NCI-H510A (cell line): ENCODE measurements at regions not wholly inside any gene's neighbourhood (a gene's known extent, or its start where the extent isn't known, plus 50 kb on each side); places are given as distances from the start of the nearest gene placed in this dataset.
A peak's percentile ranks its signal among the peaks of the same experiment; 100 is the strongest.
"Not testable (repeated sequence)": the region's sequence is repeated elsewhere in the genome, so short reads cannot be mapped to it uniquely, and the experiment has no call there.

ENCODE experiments used
- DNase-seq: peaks from one replicate; lab custom pipeline; 2025; lab: John Stamatoyannopoulos, UW

- no peak for DNase-seq
Observed at GRCh38 chr12:77274926-77275325, 209.6 kb upstream of the E2F7 start.

GRCh38 chr12:77273898-77274297 lies 208.5 kb upstream of the E2F7 start:
- DNase-seq = no peak

- DNase-seq = no peak
Observed at GRCh38 chr12:77256956-77257355, 191.6 kb upstream of the E2F7 start.

GRCh38 chr12:77253321-77253720 lies 188.0 kb upstream of the E2F7 start:
- no peak for DNase-seq

GRCh38 chr12:77251799-77252198 lies 186.4 kb upstream of the E2F7 start:
- no peak for DNase-seq

GRCh38 chr12:77249892-77250291 lies 184.5 kb upstream of the E2F7 start:
- DNase-seq = no peak

GRCh38 chr12:77248036-77248435 lies 182.7 kb upstream of the E2F7 start:
- DNase-seq = no peak

GRCh38 chr12:77247542-77247941 lies 182.2 kb upstream of the E2F7 start:
- no peak for DNase-seq

GRCh38 chr12:77243345-77243744 lies 178.0 kb upstream of the E2F7 start:
- DNase-seq = no peak

GRCh38 chr12:77239617-77240016 lies 174.2 kb upstream of the E2F7 start:
- DNase-seq = no peak

GRCh38 chr12:77238335-77238734 lies 173.0 kb upstream of the E2F7 start:
- no peak for DNase-seq

GRCh38 chr12:77237896-77238295 lies 172.5 kb upstream of the E2F7 start:
- DNase-seq = no peak

- DNase-seq = no peak
Observed at GRCh38 chr12:77236066-77236465, 170.7 kb upstream of the E2F7 start.

- no peak for DNase-seq
Observed at GRCh38 chr12:77232045-77232444, 166.7 kb upstream of the E2F7 start.

GRCh38 chr12:77231501-77231918 lies 166.1 kb upstream of the E2F7 start:
- DNase-seq = no peak

- no peak for DNase-seq
Observed at GRCh38 chr12:77229640-77230442, 164.5 kb upstream of the E2F7 start.

GRCh38 chr12:77228376-77228775 lies 163.0 kb upstream of the E2F7 start:
- DNase-seq = no peak

- DNase-seq = no peak
Observed at GRCh38 chr12:77226368-77226767, 161.0 kb upstream of the E2F7 start.

- no peak for DNase-seq
Observed at GRCh38 chr12:77225373-77225772, 160.0 kb upstream of the E2F7 start.

- no peak for DNase-seq
Observed at GRCh38 chr12:77224346-77224745, 159.0 kb upstream of the E2F7 start.

- no peak for DNase-seq
Observed at GRCh38 chr12:77222336-77222735, 157.0 kb upstream of the E2F7 start.

GRCh38 chr12:77220586-77220985 lies 155.2 kb upstream of the E2F7 start:
- DNase-seq = no peak

- peak; percentile 16 for DNase-seq
Observed at GRCh38 chr12:77218278-77218677, 152.9 kb upstream of the E2F7 start.

GRCh38 chr12:77216136-77216535 lies 150.8 kb upstream of the E2F7 start:
- DNase-seq = not testable (repeated sequence)
